ENCODE measurements at regions not wholly inside any gene's neighbourhood (a gene's known extent, or its start where the extent isn't known, plus 50 kb on each side); places are given as distances from the start of the nearest gene placed in this dataset.

DNA sequence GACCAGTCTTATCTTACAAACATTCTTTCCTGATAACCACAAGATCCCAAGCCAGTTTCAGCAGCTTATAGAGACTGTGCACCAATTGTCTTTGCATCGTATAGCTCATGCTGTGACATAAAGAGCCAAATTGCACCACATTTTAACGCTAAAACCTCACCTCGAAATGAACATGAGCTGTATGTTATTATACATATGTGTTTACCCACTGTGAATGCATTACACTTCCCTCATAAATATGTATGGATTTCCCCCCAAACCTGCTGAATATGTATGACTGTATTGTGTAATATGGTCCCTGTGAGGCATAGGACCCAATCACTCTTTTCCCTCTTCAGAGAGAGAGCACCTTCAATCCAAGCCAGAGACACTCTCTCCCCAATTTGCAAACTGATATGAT, 692.4 kb downstream of the NLGN4X start:
- TF ChIP-seq, protein P1, sequence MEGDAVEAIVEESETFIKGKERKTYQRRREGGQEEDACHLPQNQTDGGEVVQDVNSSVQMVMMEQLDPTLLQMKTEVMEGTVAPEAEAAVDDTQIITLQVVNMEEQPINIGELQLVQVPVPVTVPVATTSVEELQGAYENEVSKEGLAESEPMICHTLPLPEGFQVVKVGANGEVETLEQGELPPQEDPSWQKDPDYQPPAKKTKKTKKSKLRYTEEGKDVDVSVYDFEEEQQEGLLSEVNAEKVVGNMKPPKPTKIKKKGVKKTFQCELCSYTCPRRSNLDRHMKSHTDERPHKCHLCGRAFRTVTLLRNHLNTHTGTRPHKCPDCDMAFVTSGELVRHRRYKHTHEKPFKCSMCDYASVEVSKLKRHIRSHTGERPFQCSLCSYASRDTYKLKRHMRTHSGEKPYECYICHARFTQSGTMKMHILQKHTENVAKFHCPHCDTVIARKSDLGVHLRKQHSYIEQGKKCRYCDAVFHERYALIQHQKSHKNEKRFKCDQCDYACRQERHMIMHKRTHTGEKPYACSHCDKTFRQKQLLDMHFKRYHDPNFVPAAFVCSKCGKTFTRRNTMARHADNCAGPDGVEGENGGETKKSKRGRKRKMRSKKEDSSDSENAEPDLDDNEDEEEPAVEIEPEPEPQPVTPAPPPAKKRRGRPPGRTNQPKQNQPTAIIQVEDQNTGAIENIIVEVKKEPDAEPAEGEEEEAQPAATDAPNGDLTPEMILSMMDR (IDR thresholded peaks at IDR 0.05), result no peak
- TF ChIP-seq ZC3H11A (IDR thresholded peaks at IDR 0.05), result no peak
- TF ChIP-seq, protein P2, sequence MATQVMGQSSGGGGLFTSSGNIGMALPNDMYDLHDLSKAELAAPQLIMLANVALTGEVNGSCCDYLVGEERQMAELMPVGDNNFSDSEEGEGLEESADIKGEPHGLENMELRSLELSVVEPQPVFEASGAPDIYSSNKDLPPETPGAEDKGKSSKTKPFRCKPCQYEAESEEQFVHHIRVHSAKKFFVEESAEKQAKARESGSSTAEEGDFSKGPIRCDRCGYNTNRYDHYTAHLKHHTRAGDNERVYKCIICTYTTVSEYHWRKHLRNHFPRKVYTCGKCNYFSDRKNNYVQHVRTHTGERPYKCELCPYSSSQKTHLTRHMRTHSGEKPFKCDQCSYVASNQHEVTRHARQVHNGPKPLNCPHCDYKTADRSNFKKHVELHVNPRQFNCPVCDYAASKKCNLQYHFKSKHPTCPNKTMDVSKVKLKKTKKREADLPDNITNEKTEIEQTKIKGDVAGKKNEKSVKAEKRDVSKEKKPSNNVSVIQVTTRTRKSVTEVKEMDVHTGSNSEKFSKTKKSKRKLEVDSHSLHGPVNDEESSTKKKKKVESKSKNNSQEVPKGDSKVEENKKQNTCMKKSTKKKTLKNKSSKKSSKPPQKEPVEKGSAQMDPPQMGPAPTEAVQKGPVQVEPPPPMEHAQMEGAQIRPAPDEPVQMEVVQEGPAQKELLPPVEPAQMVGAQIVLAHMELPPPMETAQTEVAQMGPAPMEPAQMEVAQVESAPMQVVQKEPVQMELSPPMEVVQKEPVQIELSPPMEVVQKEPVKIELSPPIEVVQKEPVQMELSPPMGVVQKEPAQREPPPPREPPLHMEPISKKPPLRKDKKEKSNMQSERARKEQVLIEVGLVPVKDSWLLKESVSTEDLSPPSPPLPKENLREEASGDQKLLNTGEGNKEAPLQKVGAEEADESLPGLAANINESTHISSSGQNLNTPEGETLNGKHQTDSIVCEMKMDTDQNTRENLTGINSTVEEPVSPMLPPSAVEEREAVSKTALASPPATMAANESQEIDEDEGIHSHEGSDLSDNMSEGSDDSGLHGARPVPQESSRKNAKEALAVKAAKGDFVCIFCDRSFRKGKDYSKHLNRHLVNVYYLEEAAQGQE (IDR thresholded peaks at IDR 0.05), result no peak
- TF ChIP-seq POLR2AphosphoS2 (conservative IDR thresholded peaks at IDR 0.05; ENCODE audit: low read length), result no peak
- no peak for TF ChIP-seq EP300 (IDR thresholded peaks at IDR 0.05)
- TF ChIP-seq RFX5 (IDR thresholded peaks at IDR 0.05), result no peak
- TF ChIP-seq RAD21 (conservative IDR thresholded peaks at IDR 0.05 in 1 of 2, IDR thresholded peaks at IDR 0.05 in 1 of 2), result no peak
- TF ChIP-seq, protein P3, sequence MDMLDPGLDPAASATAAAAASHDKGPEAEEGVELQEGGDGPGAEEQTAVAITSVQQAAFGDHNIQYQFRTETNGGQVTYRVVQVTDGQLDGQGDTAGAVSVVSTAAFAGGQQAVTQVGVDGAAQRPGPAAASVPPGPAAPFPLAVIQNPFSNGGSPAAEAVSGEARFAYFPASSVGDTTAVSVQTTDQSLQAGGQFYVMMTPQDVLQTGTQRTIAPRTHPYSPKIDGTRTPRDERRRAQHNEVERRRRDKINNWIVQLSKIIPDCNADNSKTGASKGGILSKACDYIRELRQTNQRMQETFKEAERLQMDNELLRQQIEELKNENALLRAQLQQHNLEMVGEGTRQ (IDR thresholded peaks at IDR 0.05), result no peak

Measured in A549 (cell line).